Right lobe of liver (tissue), 6 donors: ENCODE measurements at regions not wholly inside any gene's neighbourhood (a gene's known extent, or its start where the extent isn't known, plus 50 kb on each side); places are given as distances from the start of the nearest gene placed in this dataset.

Source experiments
- ATAC-seq, 4 donors: fragments of 200-7000 bp; cut with Tn5 transposase; one replicate each; pipeline ENCODE4 v1.9.1; 2020; ENCODE audit warnings: mild to moderate bottlenecking in 4 of 4, moderate library complexity in 4 of 4
- DNase-seq, 3 donors: peaks; one replicate each; pipeline ENCODE4 v3.0.0-alpha.2; 2020
- H3K27ac ChIP-seq, 3 donors: fragments of 200-600 bp; one replicate each; pipeline ENCODE4 v1.8.0; 2022
- H3K27me3 ChIP-seq, 2 donors: fragments of 200-600 bp; one replicate each; pipeline ENCODE4 v1.8.0; 2022
- H3K36me3 ChIP-seq, 4 donors: fragments of 200-600 bp; sonication (generic) in 1 of 4; one replicate each; pipeline versions ENCODE4 v1.5.1 to v1.8.0; 2017 to 2022; ENCODE audit warnings: control low read depth in 1 of 4
- H3K4me1 ChIP-seq, 4 donors: fragments of 200-600 bp; sonication (generic) in 1 of 4; one replicate each; pipeline versions ENCODE4 v1.5.1 to v1.8.0; 2017 to 2022; ENCODE audit warnings: control low read depth in 1 of 4
- H3K4me3 ChIP-seq, 3 donors: fragments of 200-600 bp; one replicate each; pipeline ENCODE4 v1.8.0; 2022
- H3K9me3 ChIP-seq, 4 donors: fragments of 200-600 bp; sonication (generic) in 1 of 4; one replicate each; pipeline versions ENCODE4 v1.5.1 to v1.8.0; 2017 to 2022; ENCODE audit warnings: control low read depth in 1 of 4
- CTCF ChIP-seq, 4 donors: fragments of 200-600 bp in 3 of 4; fragments of 450-650 bp in 1 of 4; IDR thresholded peaks; one replicate each; pipeline versions ENCODE4 v1.5.1 to v1.8.0; 2016 to 2022; ENCODE audit warnings: antibody characterized with exemption in 4 of 4, mild to moderate bottlenecking in 2 of 4
- POLR2A ChIP-seq: fragments of 450-650 bp; IDR thresholded peaks from one replicate; pipeline ENCODE4 v1.6.1; 2017; ENCODE audit warnings: antibody characterized with exemption, mild to moderate bottlenecking
- WGBS: methylation state at CpG from one replicate; pipeline ENCODE4 v1.1.6; 2018; ENCODE audit warnings: low coverage, low lambda C conversion rate; ENCODE audit not compliant: insufficient coverage; ENCODE audit errors: missing lambda C conversion rate; 5-methylcytosine and 5-hydroxymethylcytosine counted together
- intact Hi-C, 2 donors: fragments of 100-400 bp; cut with DNase I; formaldehyde crosslinking; loops; one replicate each; pipeline versions ENCODE4 v1.11.2 to v1.14.1; 2022
- donor health status: DM: no; HTN: yes; CAD: no.
- donor health status: DM: no; HTN: no; CAD: no.
- donor health status: DM: no; HTN: no; CAD: no.
- donor health status: DM: no; HTN: yes; CAD: no.
- donor health status: DM: no; HTN: yes; CAD: no.

DNA sequence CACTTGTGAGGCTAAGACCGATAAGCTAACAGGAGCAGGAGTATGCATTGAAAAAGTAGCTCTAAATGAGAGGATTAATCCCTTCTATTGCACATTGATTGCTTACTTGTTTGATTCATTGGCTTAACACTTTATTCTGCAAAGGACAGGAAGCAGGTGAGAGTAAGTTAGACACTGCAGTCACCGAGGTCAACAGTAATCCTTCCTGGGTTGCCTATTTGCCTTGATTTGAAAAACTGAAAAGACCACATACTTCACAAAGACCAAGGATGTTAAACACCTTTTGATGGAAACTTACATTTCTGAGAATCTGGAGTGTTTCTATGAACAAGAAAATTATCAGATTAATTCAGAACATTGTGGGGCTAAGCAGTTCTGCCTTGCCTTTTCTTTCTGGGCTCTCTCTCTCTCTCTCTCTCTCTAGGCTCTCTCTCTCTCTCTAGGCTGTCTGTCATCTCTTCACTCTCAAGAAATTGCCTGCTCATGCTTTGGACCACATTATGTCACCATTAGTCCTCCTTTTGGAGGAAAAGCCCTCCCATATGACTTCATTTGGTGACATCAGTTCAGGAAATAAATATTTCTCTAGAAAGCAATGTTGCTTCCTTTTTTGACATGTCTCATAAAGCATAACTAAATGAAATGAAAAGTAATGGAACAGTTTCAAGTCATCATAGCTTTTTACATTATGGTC lies 103.8 kb downstream of the TNFSF18 start:
- ATAC-seq (peak in 1 of 4 donors; percentile 37), DNase-seq (no peak)
- H3K27ac ChIP-seq = no peak overlapping the region
- H3K36me3 ChIP-seq = no peaks in the 10 kb centered on the region
- H3K27me3 ChIP-seq = no peaks in the 10 kb centered on the region
- no peaks in the 10 kb centered on the region for H3K9me3 ChIP-seq
- intact Hi-C loops = no loop called here
- H3K4me1 ChIP-seq = no peaks in the 10 kb centered on the region
- H3K4me3 ChIP-seq = no peak overlapping the region
- TF ChIP-seq POLR2A (no peak), CTCF (IDR thresholded peaks at IDR 0.05) (no peak)
- 83% methylated on average over 2 of the region's 2 CpGs for WGBS

DNA sequence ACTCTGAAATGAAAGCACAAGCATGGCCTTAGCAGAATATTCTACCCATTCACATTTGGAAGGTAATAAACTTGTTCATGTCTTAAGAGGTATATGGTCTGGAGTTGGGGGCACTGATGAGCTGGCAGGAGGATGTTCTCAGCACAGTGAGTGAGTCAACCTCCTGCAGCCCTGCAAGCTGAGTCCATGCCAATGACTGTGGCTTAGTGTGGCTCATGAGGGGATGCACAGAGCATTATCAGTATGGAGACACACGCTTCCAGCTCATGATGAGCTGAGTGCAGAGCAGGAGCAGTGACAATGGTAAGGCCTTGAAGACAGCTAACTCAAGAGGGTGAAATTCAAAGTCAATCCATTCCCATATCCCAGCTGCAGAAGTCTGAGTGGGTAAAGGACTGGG lies 102.3 kb downstream of the TNFSF18 start:
- no peaks in the 10 kb centered on the region for H3K4me1 ChIP-seq
- H3K9me3 ChIP-seq = no peaks in the 10 kb centered on the region
- intact Hi-C loops = no loop called here
- WGBS = 88% methylated on average over 1 of the region's 1 CpG
- ATAC-seq (no peak), DNase-seq (no peak)
- H3K27ac ChIP-seq = no peak overlapping the region
- TF ChIP-seq CTCF (IDR thresholded peaks at IDR 0.05) (no peak), POLR2A (no peak)
- no peaks in the 10 kb centered on the region for H3K36me3 ChIP-seq
- no peak overlapping the region for H3K4me3 ChIP-seq
- H3K27me3 ChIP-seq = no peaks in the 10 kb centered on the region

GRCh38 chr1:172949096-172949495 lies 101.6 kb downstream of the TNFSF18 start:
- Histone ChIP-seq H3K36me3 (no peaks in the 10 kb centered on the region), H3K4me3 (no peak overlapping the region), H3K9me3 (no peaks in the 10 kb centered on the region), H3K27me3 (no peaks in the 10 kb centered on the region), H3K27ac (no peak overlapping the region), H3K4me1 (no peaks in the 10 kb centered on the region)
- ATAC-seq = no peak
- WGBS = 75% methylated on average over 4 of the region's 4 CpGs
- no peak for TF ChIP-seq CTCF (IDR thresholded peaks at IDR 0.05)
- TF ChIP-seq POLR2A = no peak
- no peak for DNase-seq
- intact Hi-C loops = no loop called here

DNA sequence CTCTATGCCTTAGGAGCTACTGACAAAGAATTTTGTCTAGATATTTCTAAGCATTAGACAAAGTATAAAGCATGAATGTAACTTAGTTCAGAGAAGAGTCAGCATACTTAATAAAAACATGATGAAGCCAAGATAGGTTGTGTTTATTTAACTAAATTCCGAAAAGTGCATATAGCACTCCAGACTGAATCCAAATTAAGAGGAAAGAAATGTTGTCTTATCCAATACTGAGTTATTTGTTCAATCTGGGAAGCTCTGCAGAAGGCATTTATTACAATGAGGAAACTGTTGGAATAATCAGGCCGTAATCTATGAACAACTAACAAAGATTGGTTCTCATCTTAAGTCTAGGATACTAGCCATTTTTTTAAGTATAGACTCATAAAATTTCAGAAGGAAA lies 100.2 kb downstream of the TNFSF18 start:
- Histone ChIP-seq H3K4me1 (no peaks in the 10 kb centered on the region), H3K27ac (no peak overlapping the region), H3K36me3 (no peaks in the 10 kb centered on the region), H3K27me3 (no peaks in the 10 kb centered on the region), H3K4me3 (no peak overlapping the region), H3K9me3 (no peaks in the 10 kb centered on the region)
- DNase-seq (no peak), ATAC-seq (no peak)
- 87% methylated on average over 2 of the region's 2 CpGs for WGBS
- no peak for TF ChIP-seq CTCF (IDR thresholded peaks at IDR 0.05)
- TF ChIP-seq POLR2A = no peak
- intact Hi-C loops = no loop called here
